HG03354 (cell line): ENCODE measurements at regions not wholly inside any gene's neighbourhood (a gene's known extent, or its start where the extent isn't known, plus 50 kb on each side); places are given as distances from the start of the nearest gene placed in this dataset.

Source experiments
- ATAC-seq: cut with Tn5 transposase; IDR thresholded peaks from one replicate; pipeline ENCODE4 v1.9.1; 2021; ENCODE audit warnings: mild to moderate bottlenecking; ENCODE audit not compliant: unreplicated experiment, poor library complexity, severe bottlenecking

GRCh38 chr4:38491854-38492478 lies 172.0 kb upstream of the KLF3 start:
- no peak for ATAC-seq

- ATAC-seq: no peak
Observed at GRCh38 chr4:38493066-38493465, 170.9 kb upstream of the KLF3 start.

- ATAC-seq: no peak
Observed at GRCh38 chr4:38495446-38495845, 168.6 kb upstream of the KLF3 start.

- ATAC-seq: no peak
Observed at GRCh38 chr4:38497121-38497520, 166.9 kb upstream of the KLF3 start.

- no peak for ATAC-seq
Observed at GRCh38 chr4:38499101-38499500, 164.9 kb upstream of the KLF3 start.

- ATAC-seq: no peak
Observed at GRCh38 chr4:38500433-38500832, 163.6 kb upstream of the KLF3 start.

GRCh38 chr4:38501698-38502097 lies 162.3 kb upstream of the KLF3 start:
- ATAC-seq: no peak

GRCh38 chr4:38503689-38504395 lies 160.2 kb upstream of the KLF3 start:
- peak; percentile 92 for ATAC-seq

- ATAC-seq: no peak
Observed at GRCh38 chr4:38504396-38504715, 159.6 kb upstream of the KLF3 start.

GRCh38 chr4:38509551-38509950 lies 154.4 kb upstream of the KLF3 start:
- peak; percentile 50 for ATAC-seq

- no peak for ATAC-seq
Observed at GRCh38 chr4:38510201-38510600, 153.8 kb upstream of the KLF3 start.

- ATAC-seq: no peak
Observed at GRCh38 chr4:38511702-38512101, 152.3 kb upstream of the KLF3 start.

GRCh38 chr4:38512840-38513239 lies 151.2 kb upstream of the KLF3 start:
- no peak for ATAC-seq

- ATAC-seq: no peak
Observed at GRCh38 chr4:38514465-38515146, 149.4 kb upstream of the KLF3 start.

- ATAC-seq: no peak
Observed at GRCh38 chr4:38516190-38516589, 147.8 kb upstream of the KLF3 start.

GRCh38 chr4:38519666-38520065 lies 144.3 kb upstream of the KLF3 start:
- ATAC-seq: no peak

- ATAC-seq: no peak
Observed at GRCh38 chr4:38523054-38523453, 140.9 kb upstream of the KLF3 start.

- ATAC-seq: peak; percentile 92
Observed at GRCh38 chr4:38523524-38524448, 140.2 kb upstream of the KLF3 start.

- ATAC-seq: no peak
Observed at GRCh38 chr4:38526412-38526811, 137.6 kb upstream of the KLF3 start.
